NCI-H1105 treated with DMSO at 0.1 percent for 48 hours (cell line): ENCODE measurements at regions not wholly inside any gene's neighbourhood (a gene's known extent, or its start where the extent isn't known, plus 50 kb on each side); places are given as distances from the start of the nearest gene placed in this dataset.

Experiments used
- DNase-seq: peaks from one replicate; lab custom pipeline; 2025; lab: John Stamatoyannopoulos, UW

DNA sequence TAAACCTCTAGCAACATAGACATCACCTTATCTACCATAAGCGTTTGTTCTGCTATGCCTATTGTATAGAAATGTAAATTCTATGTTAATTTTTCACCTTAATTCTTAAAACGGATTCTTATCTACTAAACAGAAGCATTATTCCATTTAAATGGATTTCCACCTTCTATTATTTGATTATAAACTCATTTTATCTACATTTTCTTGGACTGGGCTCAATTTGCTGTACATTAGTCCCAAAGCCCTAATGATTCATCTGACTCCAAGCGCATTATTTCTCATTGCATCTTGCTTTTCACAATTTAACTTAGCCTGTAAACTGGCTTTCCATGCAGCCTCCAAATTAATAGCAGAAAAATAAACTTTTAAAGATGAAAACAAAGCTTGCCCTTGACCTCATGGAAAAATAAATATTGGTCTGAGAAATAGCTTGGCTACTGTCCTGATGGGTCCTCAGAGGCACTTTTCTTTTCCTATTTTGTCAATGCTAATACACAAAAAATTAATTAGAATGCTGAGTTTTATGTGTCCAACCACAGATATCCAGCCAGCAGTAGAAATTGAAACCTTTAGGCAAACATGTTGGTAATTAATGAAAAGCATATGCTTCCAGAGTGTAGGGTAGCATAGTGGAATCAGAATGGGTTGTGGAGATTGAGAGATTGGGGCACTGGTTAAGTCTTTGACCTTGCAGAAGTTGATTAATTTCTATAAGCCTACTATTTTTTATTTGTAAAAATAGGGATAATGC is 81.4 kb upstream of the CFAP20DC start:
- DNase-seq = no peak

- no peak for DNase-seq
Measured at GRCh38 chr3:59128685-59129084, 78.9 kb upstream of the CFAP20DC start.

DNA sequence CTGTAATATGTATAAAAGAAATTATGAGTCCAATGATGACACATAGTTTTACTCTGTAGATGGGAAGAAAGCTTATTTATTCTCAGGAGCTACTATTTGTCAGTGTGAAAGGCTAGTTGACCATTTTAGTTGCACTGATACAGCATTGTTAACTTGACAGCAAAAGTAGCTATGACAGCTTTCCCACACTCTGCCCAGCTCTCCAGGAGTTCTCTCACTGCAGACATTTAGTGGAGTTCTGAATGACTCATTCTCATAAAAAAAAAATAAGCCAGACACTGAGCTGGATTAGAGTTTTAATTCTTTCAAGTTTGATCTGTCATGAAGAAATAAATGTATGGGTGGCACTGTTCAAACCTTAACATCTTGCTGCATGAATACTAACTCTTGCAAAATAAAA is 77.2 kb upstream of the CFAP20DC start:
- DNase-seq = no peak

DNA sequence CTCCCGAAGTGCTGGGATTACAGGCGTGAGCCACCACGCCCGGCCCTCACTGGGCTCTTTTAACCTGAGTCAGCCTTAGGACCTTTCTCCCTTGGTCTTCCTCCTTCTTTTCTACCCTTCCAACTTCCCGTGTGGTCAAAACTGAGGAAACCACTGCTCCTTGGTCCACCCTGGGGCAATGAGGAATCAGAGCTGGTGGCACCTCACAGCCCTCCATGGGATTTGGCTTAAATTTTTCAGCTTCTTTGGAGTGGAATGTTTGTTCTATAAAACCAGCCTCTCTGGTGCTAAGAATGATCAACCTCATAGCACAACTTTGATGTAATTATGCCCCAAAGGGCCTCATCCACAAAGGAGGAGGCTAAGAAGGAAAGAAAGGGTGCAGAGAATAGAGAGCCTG is 76.6 kb upstream of the CFAP20DC start:
- DNase-seq = no peak

DNA sequence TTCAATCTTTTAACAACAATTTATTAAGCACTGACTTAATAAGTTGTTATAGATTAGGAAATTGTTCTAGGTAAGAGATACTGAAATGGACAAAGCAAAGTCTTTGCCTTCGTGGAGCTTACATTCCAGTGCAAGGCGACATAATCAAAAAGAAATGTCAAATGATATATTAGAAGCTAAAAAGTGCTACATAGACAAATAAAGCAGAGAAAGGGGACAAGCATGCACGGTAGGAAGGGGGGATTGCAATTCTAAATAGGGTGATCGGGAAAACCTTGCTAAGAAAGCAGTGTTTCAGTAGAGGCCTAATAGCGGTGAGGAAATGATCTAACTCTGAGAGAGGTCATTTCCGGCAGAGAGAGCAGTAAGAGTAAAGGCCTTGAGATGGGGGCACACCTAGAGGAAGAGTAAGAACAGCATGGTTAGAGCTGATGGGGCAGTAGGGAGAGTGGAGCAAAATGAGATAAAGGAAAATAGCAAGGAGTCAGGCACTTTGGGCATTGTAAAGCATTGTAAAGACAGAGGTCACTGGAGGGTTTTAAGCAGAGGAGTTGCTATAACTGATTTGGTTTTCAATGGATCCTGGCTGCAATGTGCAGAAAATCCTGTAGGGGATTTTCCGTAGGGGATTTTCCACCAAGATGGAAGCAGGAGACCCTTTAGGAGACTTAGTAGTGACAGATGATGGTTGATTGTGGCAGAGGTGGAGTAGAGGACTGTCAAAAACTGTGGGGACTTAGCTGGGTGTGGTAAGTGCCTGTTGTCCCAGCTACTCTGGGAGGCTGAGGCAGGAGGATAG is 71.7 kb upstream of the CFAP20DC start:
- no peak for DNase-seq

DNA sequence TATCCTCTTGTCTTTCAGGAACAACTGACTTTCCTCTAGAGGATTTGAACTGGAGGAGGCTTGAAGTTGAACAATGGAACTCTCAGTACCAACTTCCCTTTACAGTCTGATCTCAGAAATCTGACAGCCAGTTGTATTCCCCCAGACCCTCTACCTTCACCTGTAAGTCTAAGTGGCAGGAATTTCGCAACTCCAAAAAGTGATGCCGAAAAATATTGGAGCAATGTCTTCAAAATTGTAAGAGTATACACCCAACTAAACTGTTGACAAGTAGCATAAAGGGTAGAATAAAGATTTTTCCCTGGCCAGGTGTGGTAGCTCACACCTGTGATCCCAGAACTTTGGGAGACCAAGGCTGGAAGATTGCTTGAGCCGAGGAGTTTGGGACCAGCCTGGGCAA is 69.1 kb upstream of the CFAP20DC start:
- DNase-seq = no peak

- DNase-seq = no peak
Measured at GRCh38 chr3:59117396-59117795, 67.6 kb upstream of the CFAP20DC start.

DNA sequence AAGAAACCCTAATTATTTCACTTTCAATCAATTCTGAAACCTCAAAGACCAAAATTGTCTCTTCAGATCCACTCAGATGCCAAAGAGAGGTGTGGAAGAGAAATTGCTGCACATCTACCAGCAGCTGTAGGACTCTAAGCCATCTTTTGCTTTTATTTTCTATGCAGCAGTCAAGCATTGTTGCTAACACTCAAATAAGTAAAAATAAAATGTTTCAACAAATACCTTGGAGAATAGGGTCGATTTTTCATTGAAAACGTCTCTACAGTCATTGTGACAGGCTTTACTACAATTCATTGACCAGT is 66.4 kb upstream of the CFAP20DC start:
- no peak for DNase-seq

GRCh38 chr3:59115364-59116232 is 65.8 kb upstream of the CFAP20DC start:
- no peak for DNase-seq

- no peak for DNase-seq
Measured at GRCh38 chr3:59107856-59108815, 58.3 kb upstream of the CFAP20DC start.

DNA sequence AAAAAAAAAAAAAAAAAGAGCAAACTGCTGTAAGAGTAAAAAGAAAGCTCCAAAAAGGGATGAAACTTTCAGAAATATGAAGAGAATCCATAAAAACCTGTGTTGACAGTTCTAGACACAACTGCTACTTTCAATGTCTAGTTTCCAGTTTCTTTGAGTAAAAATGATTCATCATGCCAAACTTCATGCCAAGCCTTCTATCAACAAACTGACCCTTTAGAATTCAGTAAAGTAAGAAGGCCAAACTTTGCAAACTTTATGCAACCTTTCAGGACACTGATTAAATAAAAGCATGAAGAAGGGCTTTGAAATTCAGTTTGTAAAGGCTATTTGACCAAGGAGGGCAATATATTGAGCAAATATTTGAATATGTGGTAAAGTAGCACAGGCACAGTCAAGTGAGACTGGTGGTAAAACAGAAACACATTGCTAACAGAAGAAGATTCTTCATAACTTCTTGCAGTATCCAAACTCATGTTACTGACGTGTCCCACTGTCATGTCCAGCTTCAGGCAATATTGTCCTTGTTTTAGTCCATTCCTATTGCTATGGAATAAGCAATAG is 56.3 kb upstream of the CFAP20DC start:
- DNase-seq = no peak

GRCh38 chr3:59103552-59103951 is 53.7 kb upstream of the CFAP20DC start:
- no peak for DNase-seq

- no peak for DNase-seq
Measured at GRCh38 chr3:59101231-59101736, 51.5 kb upstream of the CFAP20DC start.
